ENCODE measurements at regions not wholly inside any gene's neighbourhood (a gene's known extent, or its start where the extent isn't known, plus 50 kb on each side); places are given as distances from the start of the nearest gene placed in this dataset.

- TF ChIP-seq ZSCAN29 (CRISPR knock-in tag; conservative IDR thresholded peaks at IDR 0.05) (peak; percentile 79; the same call in 1 of the 2 replicates), RFXAP (CRISPR knock-in tag; IDR thresholded peaks at IDR 0.05; ENCODE audit: borderline replicate concordance) (peak; percentile 47; the same call in 1 of the 2 replicates), HOXA3 (CRISPR knock-in tag; IDR thresholded peaks at IDR 0.05) (peak; percentile 70), ZNF605 (CRISPR knock-in tag; IDR thresholded peaks at IDR 0.05) (no peak; the same call in 1 of the 2 replicates), NFKBIZ (CRISPR knock-in tag; IDR thresholded peaks at IDR 0.05) (peak; percentile 59; the same call in 1 of the 2 replicates), JUNB (CRISPR knock-in tag; IDR thresholded peaks at IDR 0.05; ENCODE audit: borderline replicate concordance) (peak; percentile 57; the same call in 1 of the 2 replicates), YEATS2 (CRISPR knock-in tag; IDR thresholded peaks at IDR 0.05; ENCODE audit: borderline replicate concordance) (no peak; the same call in 1 of the 2 replicates), PLRG1 (conservative IDR thresholded peaks at IDR 0.05) (no peak), ZSCAN20 (CRISPR knock-in tag; IDR thresholded peaks at IDR 0.05; ENCODE audit: borderline replicate concordance) (no peak), ARID4A (CRISPR knock-in tag; IDR thresholded peaks at IDR 0.05; ENCODE audit: borderline replicate concordance) (peak; percentile 53; the same call in 1 of the 2 replicates), IKZF4 (CRISPR knock-in tag; IDR thresholded peaks at IDR 0.05; ENCODE audit: borderline replicate concordance, low read depth, not compliant biosample characterization) (no peak), ZNF33A (CRISPR knock-in tag; IDR thresholded peaks at IDR 0.05; ENCODE audit: borderline replicate concordance) (0 out of 2 replicates have a peak, but pooled peaks have one; percentile 59), GFI1 (CRISPR knock-in tag; IDR thresholded peaks at IDR 0.05; ENCODE audit: borderline replicate concordance) (peak; percentile 75), ZFP41 (CRISPR knock-in tag; IDR thresholded peaks at IDR 0.05; ENCODE audit: borderline replicate concordance) (no peak), RXRA (CRISPR knock-in tag; IDR thresholded peaks at IDR 0.05) (peak; percentile 88), ZBTB14 (CRISPR knock-in tag; IDR thresholded peaks at IDR 0.05) (no peak), NCOA1 (CRISPR knock-in tag; IDR thresholded peaks at IDR 0.05) (peak; percentile 99), HHEX (CRISPR knock-in tag; IDR thresholded peaks at IDR 0.05) (peak; percentile 30)
- TF ChIP-seq, protein P1, sequence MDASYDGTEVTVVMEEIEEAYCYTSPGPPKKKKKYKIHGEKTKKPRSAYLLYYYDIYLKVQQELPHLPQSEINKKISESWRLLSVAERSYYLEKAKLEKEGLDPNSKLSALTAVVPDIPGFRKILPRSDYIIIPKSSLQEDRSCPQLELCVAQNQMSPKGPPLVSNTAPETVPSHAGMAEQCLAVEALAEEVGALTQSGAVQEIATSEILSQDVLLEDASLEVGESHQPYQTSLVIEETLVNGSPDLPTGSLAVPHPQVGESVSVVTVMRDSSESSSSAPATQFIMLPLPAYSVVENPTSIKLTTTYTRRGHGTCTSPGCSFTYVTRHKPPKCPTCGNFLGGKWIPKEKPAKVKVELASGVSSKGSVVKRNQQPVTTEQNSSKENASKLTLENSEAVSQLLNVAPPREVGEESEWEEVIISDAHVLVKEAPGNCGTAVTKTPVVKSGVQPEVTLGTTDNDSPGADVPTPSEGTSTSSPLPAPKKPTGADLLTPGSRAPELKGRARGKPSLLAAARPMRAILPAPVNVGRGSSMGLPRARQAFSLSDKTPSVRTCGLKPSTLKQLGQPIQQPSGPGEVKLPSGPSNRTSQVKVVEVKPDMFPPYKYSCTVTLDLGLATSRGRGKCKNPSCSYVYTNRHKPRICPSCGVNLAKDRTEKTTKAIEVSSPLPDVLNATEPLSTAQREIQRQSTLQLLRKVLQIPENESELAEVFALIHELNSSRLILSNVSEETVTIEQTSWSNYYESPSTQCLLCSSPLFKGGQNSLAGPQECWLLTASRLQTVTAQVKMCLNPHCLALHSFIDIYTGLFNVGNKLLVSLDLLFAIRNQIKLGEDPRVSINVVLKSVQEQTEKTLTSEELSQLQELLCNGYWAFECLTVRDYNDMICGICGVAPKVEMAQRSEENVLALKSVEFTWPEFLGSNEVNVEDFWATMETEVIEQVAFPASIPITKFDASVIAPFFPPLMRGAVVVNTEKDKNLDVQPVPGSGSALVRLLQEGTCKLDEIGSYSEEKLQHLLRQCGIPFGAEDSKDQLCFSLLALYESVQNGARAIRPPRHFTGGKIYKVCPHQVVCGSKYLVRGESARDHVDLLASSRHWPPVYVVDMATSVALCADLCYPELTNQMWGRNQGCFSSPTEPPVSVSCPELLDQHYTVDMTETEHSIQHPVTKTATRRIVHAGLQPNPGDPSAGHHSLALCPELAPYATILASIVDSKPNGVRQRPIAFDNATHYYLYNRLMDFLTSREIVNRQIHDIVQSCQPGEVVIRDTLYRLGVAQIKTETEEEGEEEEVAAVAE (CRISPR knock-in tag; IDR thresholded peaks at IDR 0.05; ENCODE audit: borderline replicate concordance): peak; percentile 14; the same call in 1 of the 2 replicates
Observed at GRCh38 chr5:56358703-56359681, 125.9 kb upstream of the ANKRD55 start (continued).

All from HepG2 (cell line).